CD4-positive, alpha-beta memory T cell (primary cell): ENCODE measurements at regions not wholly inside any gene's neighbourhood (a gene's known extent, or its start where the extent isn't known, plus 50 kb on each side); places are given as distances from the start of the nearest gene placed in this dataset.
"Not testable (repeated sequence)": the region's sequence is repeated elsewhere in the genome, so short reads cannot be mapped to it uniquely, and the experiment has no call there.

Experiments used
- CTCF ChIA-PET: fragments of 350-600 bp; sonication (Branson Sonifier 250); formaldehyde crosslinking; loops from one replicate; lab custom pipeline; 2021; ENCODE audit warnings: inconsistent platforms; ENCODE audit not compliant: partially characterized antibody; lab: Charles Lee
- POLR2A ChIA-PET: fragments of 350-600 bp; sonication (Branson Sonifier 250); formaldehyde crosslinking; loops from one replicate; lab custom pipeline; 2021; ENCODE audit not compliant: partially characterized antibody; lab: Charles Lee
- DNase-seq, 5 donors: peaks; one replicate each; pipeline versions ENCODE4 v3.0.0 to v3.0.0-alpha.2; 2020 to 2022; ENCODE audit warnings: mixed read lengths in 1 of 5
- H3K27ac ChIP-seq: one replicate; pipeline ENCODE4 v1.7.0; 2013; ENCODE audit warnings: low read depth, low read length
- H3K27me3 ChIP-seq: 2 replicates; pipeline ENCODE4 v1.7.0; 2013; ENCODE audit warnings: mild to moderate bottlenecking, low read length, moderate library complexity; ENCODE audit not compliant: insufficient read depth
- H3K36me3 ChIP-seq: 2 replicates; pipeline ENCODE4 v1.7.0; 2013; ENCODE audit warnings: mild to moderate bottlenecking, low read length, moderate library complexity; ENCODE audit not compliant: insufficient read depth
- H3K4me1 ChIP-seq: 2 replicates; pipeline ENCODE4 v1.7.0; 2013; ENCODE audit warnings: mild to moderate bottlenecking, low read length, moderate library complexity; ENCODE audit not compliant: insufficient read depth
- H3K4me3 ChIP-seq, 2 donors: one replicate each; pipeline ENCODE4 v1.7.0; 2013; ENCODE audit warnings: low read length in 2 of 2, mild to moderate bottlenecking in 1 of 2
- H3K9me3 ChIP-seq, 2 donors: one replicate each; pipeline ENCODE4 v1.7.0; 2013; ENCODE audit warnings: low read length in 2 of 2, control low read depth in 1 of 2; ENCODE audit not compliant: control insufficient read depth in 1 of 2
- H3K27ac Mint-ChIP-seq, 7 donors: one replicate each; pipeline ENCODE4 v1.8.0; 2020 to 2021; ENCODE audit warnings: mixed read lengths in 7 of 7, mild to moderate bottlenecking in 6 of 7, inconsistent platforms in 3 of 7, moderate library complexity in 3 of 7
- H3K27me3 Mint-ChIP-seq, 2 donors: one replicate each; pipeline ENCODE4 v1.8.0; 2020 to 2021; ENCODE audit warnings: mixed read lengths in 2 of 2
- H3K36me3 Mint-ChIP-seq, 2 donors: one replicate each; pipeline ENCODE4 v1.8.0; 2020 to 2021; ENCODE audit warnings: mixed read lengths in 2 of 2, inconsistent platforms in 1 of 2, mild to moderate bottlenecking in 1 of 2
- H3K4me1 Mint-ChIP-seq, 4 donors: one replicate each; pipeline ENCODE4 v1.8.0; 2020 to 2021; ENCODE audit warnings: mixed read lengths in 4 of 4, mild to moderate bottlenecking in 1 of 4
- H3K4me3 Mint-ChIP-seq, 8 donors: one replicate each; pipeline ENCODE4 v1.8.0; 2020 to 2021; ENCODE audit warnings: mixed read lengths in 8 of 8, mild to moderate bottlenecking in 7 of 8, moderate library complexity in 6 of 8, inconsistent platforms in 3 of 8
- H3K9me3 Mint-ChIP-seq, 8 donors: one replicate each; pipeline ENCODE4 v1.8.0; 2020 to 2021; ENCODE audit warnings: mixed read lengths in 8 of 8, mild to moderate bottlenecking in 5 of 8, inconsistent platforms in 3 of 8, moderate library complexity in 1 of 8
- intact Hi-C: fragments of 100-400 bp; cut with micrococcal nuclease; formaldehyde crosslinking; loops from one replicate; pipeline ENCODE4 v1.15.1; 2023

GRCh38 chr6:165167861-165168260 lies 141.5 kb downstream of the C6orf118 start:
- ChIA-PET CTCF (no interaction called here), POLR2A (no interaction called here)
- no peak overlapping the region for H3K4me3 Mint-ChIP-seq
- Histone ChIP-seq H3K36me3 (no peaks in the 10 kb centered on the region), H3K27me3 (no peaks in the 10 kb centered on the region), H3K4me3 (no peak overlapping the region), H3K4me1 (no peaks in the 10 kb centered on the region), H3K9me3 (no peaks in the 10 kb centered on the region), H3K27ac (no peak overlapping the region)
- no peak overlapping the region for H3K27ac Mint-ChIP-seq
- H3K9me3 Mint-ChIP-seq, result peaks cover under 1 to 11% (median 6%) of the 10 kb centered on the region in 8 donors
- DNase-seq, result no peak
- H3K36me3 Mint-ChIP-seq, result no peaks in the 10 kb centered on the region
- intact Hi-C loops, result no loop called here
- H3K4me1 Mint-ChIP-seq, result no peaks in the 10 kb centered on the region
- H3K27me3 Mint-ChIP-seq, result no peaks in the 10 kb centered on the region

GRCh38 chr6:165167311-165167710 lies 142.1 kb downstream of the C6orf118 start:
- Histone ChIP-seq H3K27me3 (no peaks in the 10 kb centered on the region), H3K27ac (no peak overlapping the region), H3K9me3 (no peaks in the 10 kb centered on the region), H3K4me3 (no peak overlapping the region), H3K36me3 (no peaks in the 10 kb centered on the region), H3K4me1 (no peaks in the 10 kb centered on the region)
- Mint-ChIP-seq H3K27me3 (no peaks in the 10 kb centered on the region), H3K9me3 (peaks cover 3 to 14% (median 8%) of the 10 kb centered on the region in 8 donors), H3K27ac (no peak overlapping the region), H3K36me3 (no peaks in the 10 kb centered on the region), H3K4me3 (no peak overlapping the region), H3K4me1 (no peaks in the 10 kb centered on the region)
- intact Hi-C loops, result no loop called here
- ChIA-PET POLR2A (no interaction called here), CTCF (no interaction called here)
- no peak for DNase-seq

- Mint-ChIP-seq H3K36me3 (no peaks in the 10 kb centered on the region), H3K27ac (no peak overlapping the region), H3K4me1 (no peaks in the 10 kb centered on the region), H3K27me3 (no peaks in the 10 kb centered on the region), H3K9me3 (peaks cover 4 to 29% (median 9%) of the 10 kb centered on the region in 8 donors), H3K4me3 (no peak overlapping the region)
- DNase-seq, result no peak
- Histone ChIP-seq H3K27ac (no peak overlapping the region), H3K4me3 (no peak overlapping the region), H3K9me3 (no peaks in the 10 kb centered on the region), H3K4me1 (no peaks in the 10 kb centered on the region), H3K36me3 (no peaks in the 10 kb centered on the region), H3K27me3 (no peaks in the 10 kb centered on the region)
- ChIA-PET POLR2A (no interaction called here), CTCF (no interaction called here)
- intact Hi-C loops, result no loop called here
Observed at GRCh38 chr6:165163519-165163918, 145.9 kb downstream of the C6orf118 start.

- intact Hi-C loops, result no loop called here
- H3K27me3 Mint-ChIP-seq, result no peaks in the 10 kb centered on the region
- H3K4me1 Mint-ChIP-seq, result no peaks in the 10 kb centered on the region
- CTCF ChIA-PET, result no interaction called here
- no peak overlapping the region for H3K27ac ChIP-seq
- H3K4me1 ChIP-seq, result no peaks in the 10 kb centered on the region
- no peak overlapping the region for H3K4me3 ChIP-seq
- H3K36me3 ChIP-seq, result no peaks in the 10 kb centered on the region
- H3K4me3 Mint-ChIP-seq, result no peak overlapping the region
- POLR2A ChIA-PET, result no interaction called here
- H3K27ac Mint-ChIP-seq, result no peak overlapping the region
- no peaks in the 10 kb centered on the region for H3K9me3 ChIP-seq
- no peaks in the 10 kb centered on the region for H3K27me3 ChIP-seq
- no peaks in the 10 kb centered on the region for H3K36me3 Mint-ChIP-seq
- peaks cover 3 to 26% (median 6%) of the 10 kb centered on the region in 8 donors for H3K9me3 Mint-ChIP-seq
- DNase-seq, result no peak
Observed at GRCh38 chr6:165159460-165159859, 149.9 kb downstream of the C6orf118 start.

GRCh38 chr6:165146456-165146855 lies 162.9 kb downstream of the C6orf118 start:
- H3K27me3 ChIP-seq, result no peaks in the 10 kb centered on the region
- H3K9me3 ChIP-seq, result no peaks in the 10 kb centered on the region
- Mint-ChIP-seq H3K4me3 (no peak overlapping the region), H3K27ac (no peak overlapping the region), H3K9me3 (peaks cover 0 to 7% (median under 1%) of the 10 kb centered on the region in 8 donors), H3K4me1 (no peaks in the 10 kb centered on the region), H3K36me3 (no peaks in the 10 kb centered on the region), H3K27me3 (no peaks in the 10 kb centered on the region)
- no peaks in the 10 kb centered on the region for H3K36me3 ChIP-seq
- H3K27ac ChIP-seq, result no peak overlapping the region
- POLR2A ChIA-PET, result no interaction called here
- CTCF ChIA-PET, result no interaction called here
- no peaks in the 10 kb centered on the region for H3K4me1 ChIP-seq
- DNase-seq, result no peak
- intact Hi-C loops, result no loop called here
- no peak overlapping the region for H3K4me3 ChIP-seq

- no peaks in the 10 kb centered on the region for H3K27me3 Mint-ChIP-seq
- POLR2A ChIA-PET, result no interaction called here
- DNase-seq, result no peak
- H3K36me3 Mint-ChIP-seq, result no peaks in the 10 kb centered on the region
- no peak overlapping the region for H3K4me3 Mint-ChIP-seq
- peaks cover 6 to 33% (median 18%) of the 10 kb centered on the region in 8 donors for H3K9me3 Mint-ChIP-seq
- Histone ChIP-seq H3K4me1 (no peaks in the 10 kb centered on the region), H3K36me3 (no peaks in the 10 kb centered on the region), H3K4me3 (no peak overlapping the region), H3K9me3 (no peaks in the 10 kb centered on the region), H3K27ac (no peak overlapping the region), H3K27me3 (no peaks in the 10 kb centered on the region)
- no peaks in the 10 kb centered on the region for H3K4me1 Mint-ChIP-seq
- intact Hi-C loops, result no loop called here
- CTCF ChIA-PET, result no interaction called here
- no peak overlapping the region for H3K27ac Mint-ChIP-seq
Observed at GRCh38 chr6:165135889-165136288, 173.5 kb downstream of the C6orf118 start.

GRCh38 chr6:165129086-165129485 lies 180.3 kb downstream of the C6orf118 start:
- no peak overlapping the region for H3K27ac Mint-ChIP-seq
- H3K27me3 Mint-ChIP-seq, result peaks cover 0 to 1% of the 10 kb centered on the region in 2 donors
- H3K4me1 Mint-ChIP-seq, result no peaks in the 10 kb centered on the region
- H3K9me3 Mint-ChIP-seq, result peaks cover 0 to 10% (median 7%) of the 10 kb centered on the region in 8 donors
- no peak for DNase-seq
- POLR2A ChIA-PET, result no interaction called here
- Histone ChIP-seq H3K9me3 (no peaks in the 10 kb centered on the region), H3K4me1 (no peaks in the 10 kb centered on the region), H3K27ac (no peak overlapping the region), H3K36me3 (no peaks in the 10 kb centered on the region), H3K27me3 (no peaks in the 10 kb centered on the region), H3K4me3 (no peak overlapping the region)
- intact Hi-C loops, result no loop called here
- H3K4me3 Mint-ChIP-seq, result no peak overlapping the region
- CTCF ChIA-PET, result no interaction called here
- H3K36me3 Mint-ChIP-seq, result no peaks in the 10 kb centered on the region

- CTCF ChIA-PET, H3K27me3 Mint-ChIP-seq, H3K4me1 ChIP-seq, H3K4me3 ChIP-seq, H3K27ac ChIP-seq, POLR2A ChIA-PET, H3K9me3 ChIP-seq, H3K36me3 Mint-ChIP-seq, intact Hi-C loops, H3K27me3 ChIP-seq, DNase-seq, H3K4me3 Mint-ChIP-seq, H3K36me3 ChIP-seq, H3K4me1 Mint-ChIP-seq, H3K9me3 Mint-ChIP-seq: not testable (repeated sequence)
- peak overlapping the region in 1 of 7 donors; percentile 54 for H3K27ac Mint-ChIP-seq
Observed at GRCh38 chr6:165127743-165128142, 181.7 kb downstream of the C6orf118 start.
